Esophagus squamous epithelium (tissue), 5 donors: ENCODE measurements at regions not wholly inside any gene's neighbourhood (a gene's known extent, or its start where the extent isn't known, plus 50 kb on each side); places are given as distances from the start of the nearest gene placed in this dataset.

Experiments used
- DNase-seq: peaks from one replicate; lab custom pipeline; 2025; lab: John Stamatoyannopoulos, UW
- H3K27ac ChIP-seq, 4 donors: fragments of 200-600 bp; sonication (generic); one replicate each; pipeline ENCODE4 v1.5.1; 2016 to 2019; ENCODE audit warnings: mild to moderate bottlenecking in 1 of 4
- H3K27me3 ChIP-seq, 4 donors: fragments of 200-600 bp; sonication (generic); 1 replicate in 3 of 4; 2 replicates in 1 of 4; pipeline versions ENCODE4 v1.5.1 to v1.6.0; 2017 to 2021; ENCODE audit warnings: antibody characterized with exemption in 1 of 4
- H3K36me3 ChIP-seq, 3 donors: fragments of 200-600 bp; sonication (generic); one replicate each; pipeline ENCODE4 v1.5.1; 2016 to 2019
- H3K4me1 ChIP-seq, 3 donors: fragments of 200-600 bp; sonication (generic); one replicate each; pipeline ENCODE4 v1.5.1; 2017 to 2019
- H3K4me3 ChIP-seq, 4 donors: fragments of 200-600 bp; sonication (generic); 1 replicate in 3 of 4; 2 replicates in 1 of 4; pipeline ENCODE4 v1.5.1; 2016 to 2019; ENCODE audit warnings: mild to moderate bottlenecking in 2 of 4, moderate library complexity in 1 of 4
- H3K9me3 ChIP-seq, 3 donors: fragments of 200-600 bp; sonication (generic); one replicate each; pipeline ENCODE4 v1.5.1; 2016 to 2019
- POLR2A ChIP-seq, 4 donors: fragments of 450-650 bp; IDR thresholded peaks; one replicate each; pipeline ENCODE4 v1.6.1; 2017; ENCODE audit warnings: antibody characterized with exemption in 4 of 4, mild to moderate bottlenecking in 4 of 4, moderate library complexity in 3 of 4
- WGBS, 2 donors: methylation state at CpG; one replicate each; pipeline ENCODE4 v1.1.5; 2018; 5-methylcytosine and 5-hydroxymethylcytosine counted together
- intact Hi-C: fragments of 100-400 bp; cut with DNase I; formaldehyde crosslinking; loops from one replicate; pipeline ENCODE4 v1.15.0; 2022
- TF ChIP-seq, protein P1 (sequence below), 6 experiments: fragments of 450-650 bp in 4 of 6; fragments of 200-600 bp in 2 of 6; sonication (generic) in 2 of 6; IDR thresholded peaks; one replicate each; pipeline ENCODE4 v1.5.1; 2016 to 2019; ENCODE audit warnings: antibody characterized with exemption in 6 of 6, mild to moderate bottlenecking in 4 of 6, moderate library complexity in 4 of 6
- donor health status: DM: yes; HTN: yes; CAD: no.

- WGBS, 2 donors, result 66 to 72% methylated on average over 2 to 3 of the region's 3 CpGs
- no peaks in the 10 kb centered on the region for H3K9me3 ChIP-seq
- H3K4me3 ChIP-seq, result no peak overlapping the region
- no peak for DNase-seq
- H3K27me3 ChIP-seq, result peaks cover 0 to 5% (median 0%) of the 10 kb centered on the region in 4 donors
- H3K27ac ChIP-seq, result no peak overlapping the region
- TF ChIP-seq, protein P1, sequence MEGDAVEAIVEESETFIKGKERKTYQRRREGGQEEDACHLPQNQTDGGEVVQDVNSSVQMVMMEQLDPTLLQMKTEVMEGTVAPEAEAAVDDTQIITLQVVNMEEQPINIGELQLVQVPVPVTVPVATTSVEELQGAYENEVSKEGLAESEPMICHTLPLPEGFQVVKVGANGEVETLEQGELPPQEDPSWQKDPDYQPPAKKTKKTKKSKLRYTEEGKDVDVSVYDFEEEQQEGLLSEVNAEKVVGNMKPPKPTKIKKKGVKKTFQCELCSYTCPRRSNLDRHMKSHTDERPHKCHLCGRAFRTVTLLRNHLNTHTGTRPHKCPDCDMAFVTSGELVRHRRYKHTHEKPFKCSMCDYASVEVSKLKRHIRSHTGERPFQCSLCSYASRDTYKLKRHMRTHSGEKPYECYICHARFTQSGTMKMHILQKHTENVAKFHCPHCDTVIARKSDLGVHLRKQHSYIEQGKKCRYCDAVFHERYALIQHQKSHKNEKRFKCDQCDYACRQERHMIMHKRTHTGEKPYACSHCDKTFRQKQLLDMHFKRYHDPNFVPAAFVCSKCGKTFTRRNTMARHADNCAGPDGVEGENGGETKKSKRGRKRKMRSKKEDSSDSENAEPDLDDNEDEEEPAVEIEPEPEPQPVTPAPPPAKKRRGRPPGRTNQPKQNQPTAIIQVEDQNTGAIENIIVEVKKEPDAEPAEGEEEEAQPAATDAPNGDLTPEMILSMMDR (IDR thresholded peaks at IDR 0.05), result no peak
- TF ChIP-seq POLR2A (IDR thresholded peaks at IDR 0.05), result no peak
- H3K4me1 ChIP-seq, result no peaks in the 10 kb centered on the region
- no peaks in the 10 kb centered on the region for H3K36me3 ChIP-seq
- intact Hi-C loops, result no loop called here
These were observed 63.0 kb upstream of the EIF2S2 start for GRCh38 chr20:34175079-34175478.

DNA sequence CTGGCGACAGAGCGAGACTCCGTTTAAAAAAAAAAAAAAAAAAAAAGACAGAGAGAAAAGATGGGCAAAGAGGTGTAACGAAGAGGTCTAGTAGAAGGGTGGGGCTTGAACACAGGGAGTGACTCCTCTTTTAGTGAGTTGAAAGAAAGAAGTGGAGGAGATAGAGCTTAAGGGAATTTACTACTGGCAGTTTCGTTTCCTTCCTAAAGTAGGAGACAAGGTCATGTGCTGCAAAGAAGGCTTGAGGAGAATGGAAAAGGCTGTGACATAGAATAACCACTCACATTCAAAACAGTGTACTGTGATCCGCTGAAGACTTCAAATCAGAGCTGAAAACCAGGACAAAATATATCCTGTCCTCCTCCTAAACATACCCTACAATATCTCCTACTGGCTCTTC, 63.8 kb upstream of the EIF2S2 start:
- 72 to 77% methylated on average over 4 to 6 of the region's 6 CpGs for WGBS, 2 donors
- no peak for TF ChIP-seq POLR2A (IDR thresholded peaks at IDR 0.05)
- TF ChIP-seq, protein P1 (IDR thresholded peaks at IDR 0.05), result no peak
- intact Hi-C loops, result no loop called here
- no peaks in the 10 kb centered on the region for H3K36me3 ChIP-seq
- no peaks in the 10 kb centered on the region for H3K9me3 ChIP-seq
- DNase-seq, result no peak
- H3K27me3 ChIP-seq, result peaks cover 0 to 5% (median 0%) of the 10 kb centered on the region in 4 donors
- peaks cover 0 to 5% (median 0%) of the 10 kb centered on the region in 3 donors for H3K4me1 ChIP-seq
- no peak overlapping the region for H3K27ac ChIP-seq
- H3K4me3 ChIP-seq, result no peak overlapping the region

DNA sequence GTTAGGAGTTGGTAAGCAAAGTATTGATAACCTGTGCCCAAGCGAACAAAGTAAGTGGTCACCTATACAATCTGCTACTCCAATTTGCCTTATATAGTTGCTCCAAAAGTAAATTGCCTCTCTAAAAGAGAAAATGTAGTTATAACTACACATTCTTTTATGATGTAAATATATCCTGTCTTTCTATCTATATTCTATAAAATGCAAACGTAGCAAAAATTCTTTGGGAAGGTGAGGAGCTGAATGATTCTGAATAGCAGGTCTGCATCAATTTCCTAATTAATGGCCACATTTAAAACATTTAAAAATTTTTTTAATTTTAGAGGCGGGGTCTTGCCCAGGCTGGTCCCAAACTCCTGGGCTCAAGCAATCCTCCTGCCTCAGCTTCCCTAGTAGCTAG, 64.2 kb upstream of the ASIP start:
- peaks cover 0 to 13% (median 0%) of the 10 kb centered on the region in 3 donors for H3K4me1 ChIP-seq
- 82 to 87% methylated on average over 3 of the region's 3 CpGs for WGBS, 2 donors
- no peak overlapping the region for H3K4me3 ChIP-seq
- H3K36me3 ChIP-seq, result no peaks in the 10 kb centered on the region
- TF ChIP-seq POLR2A (IDR thresholded peaks at IDR 0.05), result no peak
- TF ChIP-seq, protein P1 (IDR thresholded peaks at IDR 0.05), result no peak
- H3K9me3 ChIP-seq, result no peaks in the 10 kb centered on the region
- H3K27me3 ChIP-seq, result peaks cover 0 to 12% (median 0%) of the 10 kb centered on the region in 4 donors
- no peak overlapping the region for H3K27ac ChIP-seq
- no peak for DNase-seq
- intact Hi-C loops, result no loop called here

GRCh38 chr20:34179637-34180360, 61.4 kb upstream of the ASIP start:
- TF ChIP-seq, protein P1 (IDR thresholded peaks at IDR 0.05), result no peak
- no peak for TF ChIP-seq POLR2A (IDR thresholded peaks at IDR 0.05)
- intact Hi-C loops, result no loop called here
- Histone ChIP-seq H3K27ac (no peak overlapping the region), H3K4me3 (no peak overlapping the region), H3K9me3 (no peaks in the 10 kb centered on the region), H3K36me3 (no peaks in the 10 kb centered on the region), H3K4me1 (peaks cover 0 to 13% (median 0%) of the 10 kb centered on the region in 3 donors), H3K27me3 (peaks cover 0 to 35% (median 0%) of the 10 kb centered on the region in 4 donors)
- WGBS, 2 donors, result 79 to 85% methylated on average over 6 to 7 of the region's 8 CpGs
- no peak for DNase-seq

DNA sequence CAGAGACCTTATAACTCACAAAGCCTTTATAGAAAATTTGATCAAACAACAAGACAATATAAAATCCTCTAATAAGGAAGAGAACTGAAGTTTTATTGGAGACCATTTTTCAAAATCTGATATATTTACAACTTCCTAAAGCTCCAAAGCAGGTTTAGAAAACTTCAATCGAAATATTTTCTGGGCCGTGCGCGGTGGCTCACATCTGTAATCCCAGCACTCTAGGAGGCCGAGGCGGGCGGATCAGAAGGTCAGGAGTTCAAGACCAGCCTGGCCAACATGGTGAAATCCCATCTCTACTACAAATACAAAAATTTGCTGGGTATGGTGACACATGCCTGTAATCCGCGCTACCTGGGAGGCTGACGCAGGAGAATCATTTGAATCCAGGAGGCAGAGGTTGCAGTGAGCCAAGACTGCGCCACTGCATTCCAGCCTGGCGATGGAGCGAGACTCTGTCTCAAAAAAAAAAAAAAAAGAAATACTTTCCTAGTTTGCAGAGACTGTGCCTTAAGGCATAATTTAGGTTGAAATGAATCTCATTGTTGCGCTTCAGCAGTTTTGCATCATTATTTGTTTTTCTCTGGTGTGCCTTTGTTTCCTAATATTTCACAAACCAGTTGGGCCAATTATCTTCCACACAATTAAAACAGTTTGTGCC, 60.6 kb upstream of the ASIP start:
- H3K4me3 ChIP-seq, result no peak overlapping the region

More for the DNA sequence above, 60.6 kb upstream of the ASIP start:
- no peaks in the 10 kb centered on the region for H3K36me3 ChIP-seq
- peaks cover 0 to 35% (median 0%) of the 10 kb centered on the region in 4 donors for H3K27me3 ChIP-seq
- peaks cover 0 to 13% (median 0%) of the 10 kb centered on the region in 3 donors for H3K4me1 ChIP-seq
- WGBS, 2 donors, result 64 to 70% methylated on average over 14 of the region's 14 CpGs
- intact Hi-C loops, result no loop called here
- DNase-seq, result no peak
- TF ChIP-seq, protein P1 (IDR thresholded peaks at IDR 0.05), result no peak
- TF ChIP-seq POLR2A (IDR thresholded peaks at IDR 0.05), result no peak
- H3K9me3 ChIP-seq, result no peaks in the 10 kb centered on the region
- no peak overlapping the region for H3K27ac ChIP-seq
